ENCODE measurements at regions not wholly inside any gene's neighbourhood (a gene's known extent, or its start where the extent isn't known, plus 50 kb on each side); places are given as distances from the start of the nearest gene placed in this dataset.

DNA sequence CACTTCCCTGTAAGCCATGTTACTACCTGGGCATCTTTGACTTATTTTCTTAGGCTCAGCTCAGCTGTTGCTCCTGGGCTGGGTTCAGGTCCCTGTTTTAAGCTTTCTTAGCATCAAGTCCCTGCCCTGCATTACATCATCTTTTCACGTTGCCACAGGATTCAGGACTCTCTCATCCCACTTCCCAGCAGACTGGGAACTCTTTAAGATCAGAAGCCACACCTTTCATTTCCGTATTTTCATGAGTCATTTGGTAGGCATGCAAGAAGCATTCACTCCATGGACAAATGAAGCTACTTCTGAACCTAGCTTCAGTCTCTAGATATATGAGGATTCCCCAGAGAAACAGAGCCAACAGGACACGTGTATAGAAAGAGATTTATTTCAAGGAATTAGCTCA, 726.8 kb downstream of the VRK1 start:
- no peak for TF ChIP-seq CTCF (IDR thresholded peaks at IDR 0.05)
- no peak for TF ChIP-seq ZFX (IDR thresholded peaks at IDR 0.05; ENCODE audit: borderline replicate concordance)
